Epidermal melanocyte (primary cell): ENCODE measurements at regions not wholly inside any gene's neighbourhood (a gene's known extent, or its start where the extent isn't known, plus 50 kb on each side); places are given as distances from the start of the nearest gene placed in this dataset.
"Not testable (repeated sequence)": the region's sequence is repeated elsewhere in the genome, so short reads cannot be mapped to it uniquely, and the experiment has no call there.

Experiments
- DNase-seq: peaks from one replicate; pipeline ENCODE4 v3.0.0; 2011; ENCODE audit warnings: low spot score; ENCODE audit not compliant: insufficient read length

- no peak for DNase-seq
These were observed 861.1 kb downstream of the DACH1 start for GRCh38 chr13:71005919-71006318.

- no peak for DNase-seq
These were observed 871.7 kb downstream of the DACH1 start for GRCh38 chr13:70995338-70995737.

GRCh38 chr13:70994191-70994590 lies 872.8 kb downstream of the DACH1 start:
- DNase-seq = no peak

- DNase-seq = no peak
These were observed 878.8 kb upstream of the KLHL1 start for GRCh38 chr13:70987043-70987442.

- no peak for DNase-seq
These were observed 877.1 kb upstream of the KLHL1 start for GRCh38 chr13:70985371-70985770.

GRCh38 chr13:70981219-70981618 lies 873.0 kb upstream of the KLHL1 start:
- not testable (repeated sequence) for DNase-seq

GRCh38 chr13:70969321-70969720 lies 861.1 kb upstream of the KLHL1 start:
- no peak for DNase-seq

- DNase-seq = no peak
These were observed 859.3 kb upstream of the KLHL1 start for GRCh38 chr13:70967564-70967963.

GRCh38 chr13:70964874-70965273 lies 856.6 kb upstream of the KLHL1 start:
- DNase-seq = no peak

GRCh38 chr13:70964124-70964523 lies 855.9 kb upstream of the KLHL1 start:
- DNase-seq = no peak

GRCh38 chr13:70960841-70961443 lies 852.7 kb upstream of the KLHL1 start:
- peak; percentile 21 for DNase-seq

- DNase-seq = no peak
These were observed 851.0 kb upstream of the KLHL1 start for GRCh38 chr13:70959035-70959775.

GRCh38 chr13:70955887-70956286 lies 847.6 kb upstream of the KLHL1 start:
- no peak for DNase-seq

- no peak for DNase-seq
These were observed 842.4 kb upstream of the KLHL1 start for GRCh38 chr13:70950664-70951063.

- no peak for DNase-seq
These were observed 837.3 kb upstream of the KLHL1 start for GRCh38 chr13:70945506-70945905.

- no peak for DNase-seq
These were observed 833.2 kb upstream of the KLHL1 start for GRCh38 chr13:70941454-70941853.

- no peak for DNase-seq
These were observed 830.2 kb upstream of the KLHL1 start for GRCh38 chr13:70938462-70938861.

- no peak for DNase-seq
These were observed 824.3 kb upstream of the KLHL1 start for GRCh38 chr13:70932511-70932910.

GRCh38 chr13:70923863-70924752 lies 815.9 kb upstream of the KLHL1 start:
- no peak for DNase-seq

GRCh38 chr13:70911286-70911685 lies 803.0 kb upstream of the KLHL1 start:
- DNase-seq = no peak

GRCh38 chr13:70908795-70909194 lies 800.5 kb upstream of the KLHL1 start:
- no peak for DNase-seq

GRCh38 chr13:70905035-70905434 lies 796.8 kb upstream of the KLHL1 start:
- peak; percentile 13 for DNase-seq
